ENCODE measurements at regions not wholly inside any gene's neighbourhood (a gene's known extent, or its start where the extent isn't known, plus 50 kb on each side); places are given as distances from the start of the nearest gene placed in this dataset.

DNA sequence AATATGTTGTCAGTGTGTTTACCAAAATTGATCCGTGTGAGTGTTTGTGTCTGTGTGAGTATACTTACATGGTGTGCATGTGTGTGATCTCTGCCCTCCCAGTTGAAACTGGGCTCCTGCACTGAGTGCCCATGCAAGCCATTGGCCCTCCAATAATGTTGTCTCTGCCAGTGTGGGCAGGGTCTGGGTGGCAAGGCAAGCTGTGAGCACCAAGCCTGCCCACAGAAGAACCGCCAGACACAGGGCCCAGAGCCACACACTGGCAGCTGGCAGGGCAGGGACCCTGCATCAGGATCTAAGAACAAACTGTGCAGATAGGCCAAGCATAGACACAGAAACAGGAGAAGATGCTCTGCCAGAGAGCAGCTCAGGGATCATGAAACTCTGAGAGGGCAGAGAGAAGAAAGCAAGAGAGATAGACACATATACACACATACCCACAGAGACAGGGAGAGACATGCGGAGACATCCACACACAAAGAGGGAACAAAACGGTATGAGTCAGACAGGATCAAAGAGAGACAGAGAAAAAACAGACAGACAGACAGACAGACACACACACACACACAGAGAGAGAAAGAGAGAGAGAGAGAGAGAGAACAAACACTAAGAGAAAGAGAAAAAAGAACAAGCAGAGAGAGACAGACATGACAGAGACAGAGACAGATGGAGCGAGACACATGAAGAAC is 555.0 kb downstream of the MID1IP1 start:
- no peaks in the 10 kb centered on the region for H3K4me1 Mint-ChIP-seq (ENCODE audit: low read depth)
- H3K4me3 Mint-ChIP-seq, result no peak overlapping the region
- H3K9me3 Mint-ChIP-seq, result peaks cover 4% of the 10 kb centered on the region; the same call in 1 of the 2 replicates
- H3K27ac Mint-ChIP-seq, result no peak overlapping the region
- no peaks in the 10 kb centered on the region for H3K36me3 Mint-ChIP-seq (ENCODE audit: low read depth)
- H3K27me3 Mint-ChIP-seq (ENCODE audit: insufficient read depth), result peaks cover 4% of the 10 kb centered on the region
- no peak for DNase-seq
- TF ChIP-seq, protein P1, sequence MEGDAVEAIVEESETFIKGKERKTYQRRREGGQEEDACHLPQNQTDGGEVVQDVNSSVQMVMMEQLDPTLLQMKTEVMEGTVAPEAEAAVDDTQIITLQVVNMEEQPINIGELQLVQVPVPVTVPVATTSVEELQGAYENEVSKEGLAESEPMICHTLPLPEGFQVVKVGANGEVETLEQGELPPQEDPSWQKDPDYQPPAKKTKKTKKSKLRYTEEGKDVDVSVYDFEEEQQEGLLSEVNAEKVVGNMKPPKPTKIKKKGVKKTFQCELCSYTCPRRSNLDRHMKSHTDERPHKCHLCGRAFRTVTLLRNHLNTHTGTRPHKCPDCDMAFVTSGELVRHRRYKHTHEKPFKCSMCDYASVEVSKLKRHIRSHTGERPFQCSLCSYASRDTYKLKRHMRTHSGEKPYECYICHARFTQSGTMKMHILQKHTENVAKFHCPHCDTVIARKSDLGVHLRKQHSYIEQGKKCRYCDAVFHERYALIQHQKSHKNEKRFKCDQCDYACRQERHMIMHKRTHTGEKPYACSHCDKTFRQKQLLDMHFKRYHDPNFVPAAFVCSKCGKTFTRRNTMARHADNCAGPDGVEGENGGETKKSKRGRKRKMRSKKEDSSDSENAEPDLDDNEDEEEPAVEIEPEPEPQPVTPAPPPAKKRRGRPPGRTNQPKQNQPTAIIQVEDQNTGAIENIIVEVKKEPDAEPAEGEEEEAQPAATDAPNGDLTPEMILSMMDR (IDR thresholded peaks at IDR 0.05), result no peak

DNA sequence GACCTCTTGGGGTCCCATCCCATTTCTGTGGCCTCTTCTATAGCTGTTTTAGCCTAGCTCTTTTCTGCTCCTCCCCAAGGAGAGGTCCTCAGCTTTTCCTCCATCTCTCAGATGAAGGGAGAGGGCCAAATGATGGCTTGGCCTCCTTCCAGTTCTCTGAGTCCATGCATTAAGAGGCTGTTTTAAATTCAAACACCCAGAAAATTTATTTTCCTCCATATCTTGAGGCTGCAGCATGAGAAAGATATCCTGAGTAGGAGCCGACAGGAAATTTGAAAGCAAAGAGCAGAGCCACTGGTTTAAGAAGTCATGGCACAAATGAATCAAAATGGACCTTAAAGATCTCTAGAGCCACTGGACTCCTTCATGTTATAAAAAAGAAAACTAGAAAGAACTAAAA is 558.8 kb downstream of the MID1IP1 start:
- no peaks in the 10 kb centered on the region for H3K9me3 Mint-ChIP-seq
- TF ChIP-seq, protein P1 (IDR thresholded peaks at IDR 0.05), result no peak
- DNase-seq, result no peak
- no peak overlapping the region for H3K27ac Mint-ChIP-seq
- peaks cover 4% of the 10 kb centered on the region for H3K27me3 Mint-ChIP-seq (ENCODE audit: insufficient read depth)
- no peaks in the 10 kb centered on the region for H3K36me3 Mint-ChIP-seq (ENCODE audit: low read depth)
- no peak overlapping the region for H3K4me3 Mint-ChIP-seq
- H3K4me1 Mint-ChIP-seq (ENCODE audit: low read depth), result no peaks in the 10 kb centered on the region

DNA sequence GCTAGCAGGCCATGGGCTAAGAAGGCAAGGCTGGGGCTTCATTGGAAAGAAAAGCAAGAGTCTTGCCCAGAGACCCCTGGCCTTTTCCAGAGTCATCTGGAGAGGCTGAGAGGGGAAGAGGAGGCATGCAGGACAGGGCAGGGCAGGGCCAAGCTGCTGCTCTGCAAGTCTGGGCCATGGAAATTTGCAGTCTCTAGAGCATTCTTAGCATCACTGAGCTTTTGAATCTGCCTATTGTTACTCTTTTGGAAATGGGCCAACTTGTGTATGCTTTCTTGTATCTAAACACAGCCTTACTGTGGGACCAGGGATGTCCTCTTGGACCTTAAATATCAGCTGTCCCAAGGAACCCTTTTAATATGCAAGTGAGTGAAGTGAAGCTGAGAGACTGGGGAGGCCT is 560.5 kb downstream of the MID1IP1 start:
- no peaks in the 10 kb centered on the region for H3K9me3 Mint-ChIP-seq
- H3K36me3 Mint-ChIP-seq (ENCODE audit: low read depth), result no peaks in the 10 kb centered on the region
- DNase-seq, result no peak
- TF ChIP-seq, protein P1 (IDR thresholded peaks at IDR 0.05), result no peak
- H3K27ac Mint-ChIP-seq, result no peak overlapping the region
- H3K27me3 Mint-ChIP-seq (ENCODE audit: insufficient read depth), result no peaks in the 10 kb centered on the region; the same call in none of the 2 replicates
- H3K4me1 Mint-ChIP-seq (ENCODE audit: low read depth), result no peaks in the 10 kb centered on the region
- no peak overlapping the region for H3K4me3 Mint-ChIP-seq

DNA sequence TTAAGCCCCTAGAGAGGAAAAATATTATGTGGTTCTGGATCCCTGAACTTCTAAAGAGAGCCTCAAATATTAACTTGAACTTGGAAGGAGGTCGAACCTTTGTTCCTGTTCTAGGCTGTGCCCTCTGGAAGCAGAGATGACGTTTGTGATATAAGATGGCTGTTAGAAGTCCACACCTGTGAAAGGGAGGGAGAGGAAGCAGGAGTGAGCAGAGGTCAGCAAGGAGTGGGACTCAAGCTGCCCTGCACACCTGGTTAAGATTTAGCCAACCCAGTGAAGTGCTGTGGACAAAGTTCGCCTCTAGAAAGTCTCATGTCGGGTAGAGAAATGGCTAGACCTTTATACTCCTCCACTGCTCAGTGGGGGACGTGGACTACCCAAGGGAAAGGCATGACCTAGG is 566.2 kb downstream of the MID1IP1 start:
- H3K4me3 Mint-ChIP-seq, result no peak overlapping the region
- TF ChIP-seq, protein P1 (IDR thresholded peaks at IDR 0.05), result no peak
- H3K27me3 Mint-ChIP-seq (ENCODE audit: insufficient read depth), result no peaks in the 10 kb centered on the region; the same call in 1 of the 2 replicates
- H3K9me3 Mint-ChIP-seq, result no peaks in the 10 kb centered on the region
- H3K4me1 Mint-ChIP-seq (ENCODE audit: low read depth), result no peaks in the 10 kb centered on the region
- no peak for DNase-seq
- no peak overlapping the region for H3K27ac Mint-ChIP-seq
- H3K36me3 Mint-ChIP-seq (ENCODE audit: low read depth), result no peaks in the 10 kb centered on the region

DNA sequence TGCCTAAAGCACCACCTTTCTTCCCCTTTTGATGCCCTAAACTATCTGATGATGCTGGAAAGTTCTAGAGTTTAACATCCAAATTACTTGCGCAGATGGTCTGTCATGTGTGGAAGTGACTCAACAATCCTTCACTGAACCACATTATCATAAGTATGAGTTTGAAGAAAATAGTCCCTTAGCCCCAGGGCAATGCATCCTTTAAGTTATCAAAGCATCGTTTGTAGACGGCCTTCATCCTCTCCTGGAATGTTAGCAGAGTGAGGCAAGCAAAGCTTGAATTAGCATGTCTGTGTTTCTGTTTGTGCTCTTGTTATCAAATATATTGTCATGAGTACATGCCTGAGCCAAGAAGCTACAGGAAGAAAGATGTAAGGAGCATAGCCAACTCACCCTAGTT is 570.9 kb downstream of the MID1IP1 start:
- TF ChIP-seq, protein P1 (IDR thresholded peaks at IDR 0.05), result no peak
- no peaks in the 10 kb centered on the region; the same call in none of the 2 replicates for H3K27me3 Mint-ChIP-seq (ENCODE audit: insufficient read depth)
- no peak overlapping the region for H3K4me3 Mint-ChIP-seq
- DNase-seq, result no peak
- H3K9me3 Mint-ChIP-seq, result no peaks in the 10 kb centered on the region
- H3K27ac Mint-ChIP-seq, result no peak overlapping the region
- no peaks in the 10 kb centered on the region for H3K4me1 Mint-ChIP-seq (ENCODE audit: low read depth)
- H3K36me3 Mint-ChIP-seq (ENCODE audit: low read depth), result no peaks in the 10 kb centered on the region

Data from HFFc6 (cell line).